Fibroblast of the aortic adventitia (primary cell): ENCODE measurements at regions not wholly inside any gene's neighbourhood (a gene's known extent, or its start where the extent isn't known, plus 50 kb on each side); places are given as distances from the start of the nearest gene placed in this dataset.

Experiments used
- DNase-seq: peaks from one replicate; pipeline ENCODE4 v3.0.0-alpha.2; 2010; ENCODE audit warnings: low read depth
- H3K4me3 ChIP-seq: 2 replicates; pipeline ENCODE4 v1.5.1; 2011; ENCODE audit warnings: low read depth, mild to moderate bottlenecking, control low read depth, low read length, moderate library complexity
- CTCF ChIP-seq: IDR thresholded peaks from 2 replicates; pipeline ENCODE4 v1.5.1; 2011; ENCODE audit warnings: mild to moderate bottlenecking, low read length, control low read depth, inconsistent platforms; ENCODE audit not compliant: insufficient read depth

DNA sequence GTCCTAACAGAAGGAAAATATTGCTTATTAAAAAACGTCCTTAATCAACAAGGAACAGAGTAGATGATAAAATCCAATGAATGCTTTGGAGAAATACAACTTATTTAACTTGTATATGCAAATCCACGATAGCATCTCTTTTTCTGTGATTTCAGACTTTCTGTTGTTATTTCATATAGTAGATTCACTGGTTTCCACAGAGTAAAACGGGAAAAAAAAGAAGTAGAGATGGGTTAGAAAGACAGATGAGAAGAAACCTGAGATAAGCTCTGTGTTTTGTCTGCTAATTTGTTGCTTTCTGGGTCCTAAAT lies 447.7 kb downstream of the RERGL start:
- TF ChIP-seq CTCF: no peak
- H3K4me3 ChIP-seq: no peak overlapping the region
- DNase-seq: no peak

GRCh38 chr12:17640615-17641014 lies 449.4 kb downstream of the RERGL start:
- H3K4me3 ChIP-seq: no peak overlapping the region
- TF ChIP-seq CTCF: no peak
- DNase-seq: no peak

DNA sequence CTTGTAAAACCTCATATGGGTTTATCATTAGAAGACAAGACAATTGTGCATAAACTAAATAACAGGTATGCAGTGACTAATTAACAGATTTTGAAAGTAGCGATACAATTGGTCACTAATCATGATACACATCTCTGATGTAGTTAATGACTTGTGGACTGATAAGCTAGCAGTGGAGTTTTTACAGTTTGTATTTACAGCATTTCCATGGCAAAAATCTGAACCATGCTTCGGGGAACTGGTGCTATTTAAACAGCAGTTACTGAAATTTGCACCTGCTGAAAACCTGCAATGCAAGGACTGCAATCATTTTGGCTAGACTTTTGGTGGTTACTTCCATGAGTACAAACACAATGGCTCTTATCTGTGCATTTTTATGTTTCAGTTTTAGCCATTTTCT lies 471.2 kb downstream of the RERGL start:
- no peak for DNase-seq
- no peak overlapping the region for H3K4me3 ChIP-seq
- no peak for TF ChIP-seq CTCF

GRCh38 chr12:17609701-17610100 lies 480.3 kb downstream of the RERGL start:
- TF ChIP-seq CTCF: no peak
- DNase-seq: no peak
- no peak overlapping the region for H3K4me3 ChIP-seq

- no peak overlapping the region for H3K4me3 ChIP-seq
- DNase-seq: no peak
- TF ChIP-seq CTCF: no peak
Measured at GRCh38 chr12:17609153-17609552, 480.8 kb downstream of the RERGL start.

DNA sequence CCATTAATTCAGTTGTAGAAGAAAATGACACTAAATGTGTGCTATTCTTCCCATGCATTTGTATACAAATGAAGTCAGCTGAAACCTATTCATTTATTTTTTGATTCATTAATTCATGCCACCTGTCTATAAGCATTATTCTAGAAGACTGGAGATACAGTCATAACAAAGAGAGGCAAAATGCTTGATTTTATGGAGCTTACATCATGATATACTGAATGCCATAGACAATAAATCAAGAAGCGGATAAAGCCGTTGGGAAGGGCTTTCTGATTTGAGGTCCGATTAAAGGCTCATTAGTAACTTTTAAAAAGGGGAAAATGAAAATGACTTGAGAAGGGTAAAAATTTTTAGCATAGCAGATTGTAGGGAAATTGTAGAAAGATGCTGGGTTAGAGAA lies 494.9 kb downstream of the RERGL start:
- no peak for DNase-seq
- H3K4me3 ChIP-seq: no peak overlapping the region
- no peak for TF ChIP-seq CTCF

GRCh38 chr12:17593715-17594406 lies 496.1 kb downstream of the RERGL start:
- H3K4me3 ChIP-seq: no peak overlapping the region
- DNase-seq: no peak
- TF ChIP-seq CTCF: no peak
